Endothelial cell of umbilical vein (primary cell): ENCODE measurements at regions not wholly inside any gene's neighbourhood (a gene's known extent, or its start where the extent isn't known, plus 50 kb on each side); places are given as distances from the start of the nearest gene placed in this dataset.

ENCODE experiments used
- BruUV-seq: library from RNA; stranded (reverse); fragments of 400-500 nt; replicated peaks from 2 replicates; lab custom pipeline; 2021; lab: Mats Ljungman, UMichigan
- CTCF ChIA-PET: fragments of 300-600, 350-600 bp; sonication (Branson Sonifier 250); formaldehyde crosslinking; loops from one replicate; lab custom pipeline; 2021; ENCODE audit warnings: antibody characterized with exemption, inconsistent platforms; lab: Charles Lee
- POLR2A ChIA-PET: fragments of 300-600, 350-600 bp; sonication (Branson Sonifier 250); formaldehyde crosslinking; loops from one replicate; lab custom pipeline; 2021; ENCODE audit warnings: antibody characterized with exemption, inconsistent platforms; lab: Charles Lee
- DNase-seq: peaks from one replicate; pipeline ENCODE4 v3.0.0-alpha.2; 2011; ENCODE audit warnings: low read depth, low spot score
- FAIRE-seq: peaks from 2 replicates; lab custom pipeline; 2011; peaks lifted over from hg19 to GRCh38; lab: Jason Lieb, UNC
- H2AFZ ChIP-seq: 2 replicates; pipeline ENCODE4 v1.6.0; 2012; ENCODE audit warnings: low read depth, low read length, control low read depth, inconsistent platforms
- H3K27ac ChIP-seq: 2 replicates; pipeline ENCODE4 v1.5.1; 2011; ENCODE audit warnings: low read depth, mild to moderate bottlenecking, control low read depth, low read length, moderate library complexity; ENCODE audit not compliant: insufficient read depth
- H3K27me3 ChIP-seq, 2 experiments: 2 replicates each; pipeline versions ENCODE4 v1.6.0 to v1.6.1; 2011; ENCODE audit warnings: low read length in 2 of 2, mixed read lengths in 1 of 2; ENCODE audit not compliant: control insufficient read depth in 2 of 2, insufficient read depth in 2 of 2
- H3K36me3 ChIP-seq, 2 experiments: 2 replicates in 1 of 2; 3 replicates in 1 of 2; pipeline ENCODE4 v1.5.1; 2011; ENCODE audit warnings: low read length in 2 of 2, mild to moderate bottlenecking in 1 of 2, moderate library complexity in 1 of 2; ENCODE audit not compliant: control insufficient read depth in 2 of 2, insufficient read depth in 2 of 2; ENCODE audit errors: extremely low read depth in 1 of 2
- H3K4me1 ChIP-seq: 3 replicates; pipeline ENCODE4 v1.5.1; 2011; ENCODE audit warnings: mild to moderate bottlenecking, low read length; ENCODE audit not compliant: control insufficient read depth, insufficient read depth; ENCODE audit errors: extremely low read depth
- H3K4me2 ChIP-seq: 2 replicates; pipeline ENCODE4 v1.6.1; 2011; ENCODE audit warnings: low read length, control low read depth, mixed read lengths; ENCODE audit not compliant: insufficient read depth
- H3K4me3 ChIP-seq, 3 experiments: fragments of 200-600 bp in 1 of 3; sonication (generic), shearing (Covaris generic) in 1 of 3; replicated peaks in 1 of 3; 2 replicates each; pipeline ENCODE4 v1.5.1; 2011 to 2016; ENCODE audit warnings: control low read depth in 3 of 3, low read length in 3 of 3, mild to moderate bottlenecking in 2 of 3, inconsistent platforms in 1 of 3, low read depth in 1 of 3, moderate library complexity in 1 of 3; ENCODE audit not compliant: insufficient read depth in 1 of 3
- H3K79me2 ChIP-seq: 2 replicates; pipeline ENCODE4 v1.6.0; 2012; ENCODE audit warnings: low read length, inconsistent platforms; ENCODE audit not compliant: control insufficient read depth, insufficient read depth
- H3K9ac ChIP-seq: replicated peaks from 2 replicates; pipeline ENCODE3; 2011; ENCODE audit warnings: low read length, control low read depth; ENCODE audit not compliant: insufficient read depth; ENCODE audit errors: extremely low read depth
- H3K9me1 ChIP-seq: replicated peaks from 3 replicates; pipeline ENCODE4 v1.6.0; 2011; ENCODE audit warnings: mild to moderate bottlenecking, low read length; ENCODE audit not compliant: control insufficient read depth, insufficient read depth; ENCODE audit errors: extremely low read depth
- H3K9me3 ChIP-seq: replicated peaks from 2 replicates; pipeline ENCODE4 v1.5.1; 2012; ENCODE audit warnings: low read length, inconsistent platforms; ENCODE audit not compliant: control insufficient read depth, insufficient read depth
- H4K20me1 ChIP-seq: replicated peaks from 2 replicates; pipeline ENCODE3; 2011; ENCODE audit warnings: mild to moderate bottlenecking, low read length; ENCODE audit not compliant: control insufficient read depth, insufficient read depth; ENCODE audit errors: extremely low read depth
- CTCF ChIP-seq, 2 donors: IDR thresholded peaks; 1 replicate in 1 of 2; 2 replicates in 1 of 2; pipeline ENCODE4 v1.5.1; 2011; ENCODE audit warnings: low read length in 2 of 2, mild to moderate bottlenecking in 2 of 2, moderate library complexity in 2 of 2, control low read depth in 1 of 2, inconsistent platforms in 1 of 2, low read depth in 1 of 2; ENCODE audit not compliant: insufficient read depth in 1 of 2; ENCODE audit errors: extremely low read depth in 1 of 2
- EZH2 ChIP-seq: IDR thresholded peaks from 2 replicates; pipeline ENCODE4 v1.6.1; 2012; ENCODE audit warnings: borderline replicate concordance, low read depth, mild to moderate bottlenecking, moderate library complexity, low read length, inconsistent platforms; ENCODE audit not compliant: severe bottlenecking
- FOS ChIP-seq: IDR thresholded peaks from 2 replicates; pipeline ENCODE4 v1.6.1; 2011; ENCODE audit warnings: mild to moderate bottlenecking, low read length, moderate library complexity, borderline replicate concordance; ENCODE audit not compliant: insufficient read depth
- GATA2 ChIP-seq: IDR thresholded peaks from 2 replicates; pipeline ENCODE4 v1.7.0; 2011; ENCODE audit warnings: low read depth, mild to moderate bottlenecking, moderate library complexity, mixed read lengths, low read length; ENCODE audit not compliant: insufficient read length, insufficient read depth
- JUN ChIP-seq: IDR thresholded peaks from 2 replicates; pipeline ENCODE4 v1.6.1; 2011; ENCODE audit warnings: borderline replicate concordance, low read depth; ENCODE audit not compliant: insufficient read length, insufficient read depth
- MAX ChIP-seq: IDR thresholded peaks from 2 replicates; pipeline ENCODE4 v1.6.1; 2011; ENCODE audit not compliant: insufficient read depth, insufficient read length
- MYC ChIP-seq: IDR thresholded peaks from one replicate; pipeline ENCODE4 v1.6.1; 2011; ENCODE audit warnings: mild to moderate bottlenecking, low read depth, low read length
- POLR2A ChIP-seq: IDR thresholded peaks from 2 replicates; pipeline ENCODE4 v1.6.1; 2012; ENCODE audit warnings: low read depth, mild to moderate bottlenecking, control low read depth, low read length
- POLR2AphosphoS5 ChIP-seq: IDR thresholded peaks from 2 replicates; pipeline ENCODE4 v1.6.1; 2012; ENCODE audit warnings: low read depth, mild to moderate bottlenecking, control low read depth, low read length, moderate library complexity; ENCODE audit not compliant: insufficient read depth
- dilution Hi-C: fragments of 300-500 bp; cut with MboI; formaldehyde crosslinking; loops from one replicate; pipeline ENCODE4 v1.15.0; 2019; ENCODE audit warnings: low sequenced_read_pairs; ENCODE audit not compliant: extremely low pct_ligation_motif_present
- intact Hi-C: fragments of 100-400 bp; cut with micrococcal nuclease; formaldehyde crosslinking; loops from one replicate; pipeline ENCODE4 v1.10.0; 2022

- intact Hi-C loops = no loop called here
- H3K4me3 ChIP-seq = no peak overlapping the region
- dilution Hi-C loops = no loop called here
- no peak overlapping the region for H3K27ac ChIP-seq
- no peaks in the 10 kb centered on the region for H4K20me1 ChIP-seq
- H3K4me1 ChIP-seq = no peaks in the 10 kb centered on the region
- H3K4me2 ChIP-seq = no peak overlapping the region
- no TSS peak for BruUV-seq
- ChIA-PET CTCF (interaction anchor here (0.9 to 1.4 kb wide), 2 partner anchors 20 kb away, joined by 3 to 9 read pairs; no protein-coding TSS in a partner anchor), POLR2A (no interaction called here)
- DNase-seq (no peak), FAIRE-seq (no peak)
- H3K9ac ChIP-seq = no peak overlapping the region
- no peaks in the 10 kb centered on the region for H3K79me2 ChIP-seq
- no peaks in the 10 kb centered on the region for H3K9me1 ChIP-seq
- no peaks in the 10 kb centered on the region for H3K9me3 ChIP-seq
- H3K27me3 ChIP-seq = no peaks in the 10 kb centered on the region
- no peak overlapping the region for H2AFZ ChIP-seq
- no peak for TF ChIP-seq MAX
- no peak for TF ChIP-seq POLR2A
- no peak for TF ChIP-seq MYC
- no peak for TF ChIP-seq GATA2
- no peak for TF ChIP-seq FOS
- no peak for TF ChIP-seq CTCF (IDR thresholded peaks at IDR 0.05; ENCODE audit: extremely low read depth in 1 of 2, insufficient read depth in 1 of 2, low read depth in 1 of 2, low read length in 2 of 2)
- TF ChIP-seq POLR2AphosphoS5 = no peak
- no peak for TF ChIP-seq EZH2
- no peak for TF ChIP-seq JUN
- no peaks in the 10 kb centered on the region for H3K36me3 ChIP-seq
These were observed 147.7 kb downstream of the BARX1 start for GRCh38 chr9:93807166-93808074.
